ENCODE measurements at regions not wholly inside any gene's neighbourhood (a gene's known extent, or its start where the extent isn't known, plus 50 kb on each side); places are given as distances from the start of the nearest gene placed in this dataset.

- no peak overlapping the region for H3K27ac ChIP-seq
- TF ChIP-seq CTCF (conservative IDR thresholded peaks at IDR 0.05) = no peak
Measured at GRCh38 chr6:164439331-164439730, 870.1 kb downstream of the C6orf118 start.

- H3K27ac ChIP-seq = no peak overlapping the region
- no peak for TF ChIP-seq CTCF (conservative IDR thresholded peaks at IDR 0.05)
Measured at GRCh38 chr6:164436976-164437375, 872.4 kb downstream of the C6orf118 start.

GRCh38 chr6:164427728-164428402, 881.5 kb downstream of the C6orf118 start:
- H3K27ac ChIP-seq = no peak overlapping the region
- no peak for TF ChIP-seq CTCF (conservative IDR thresholded peaks at IDR 0.05)

GRCh38 chr6:164424489-164424888, 884.9 kb downstream of the C6orf118 start:
- TF ChIP-seq CTCF (conservative IDR thresholded peaks at IDR 0.05) = no peak
- no peak overlapping the region for H3K27ac ChIP-seq

- no peak for TF ChIP-seq CTCF (conservative IDR thresholded peaks at IDR 0.05)
- H3K27ac ChIP-seq = no peak overlapping the region
Measured at GRCh38 chr6:164419099-164419498, 890.3 kb downstream of the C6orf118 start.

GRCh38 chr6:164418262-164418588, 891.2 kb downstream of the C6orf118 start:
- no peak overlapping the region for H3K27ac ChIP-seq
- TF ChIP-seq CTCF (conservative IDR thresholded peaks at IDR 0.05) = no peak

- no peak for TF ChIP-seq CTCF (conservative IDR thresholded peaks at IDR 0.05)
- H3K27ac ChIP-seq = no peak overlapping the region
Measured at GRCh38 chr6:164417537-164418261, 891.7 kb downstream of the C6orf118 start.
